Right forelimb (tissue), 1 donor: ENCODE measurements at regions not wholly inside any gene's neighbourhood (a gene's known extent, or its start where the extent isn't known, plus 50 kb on each side); places are given as distances from the start of the nearest gene placed in this dataset.
"Not testable (repeated sequence)": the region's sequence is repeated elsewhere in the genome, so short reads cannot be mapped to it uniquely, and the experiment has no call there.

ENCODE experiments used
- DNase-seq: peaks from one replicate; pipeline ENCODE4 v3.0.0-alpha.2; 2018

GRCh38 chr9:42378418-42378815 lies 195.0 kb downstream of the SPATA31A6 start:
- no peak for DNase-seq

DNA sequence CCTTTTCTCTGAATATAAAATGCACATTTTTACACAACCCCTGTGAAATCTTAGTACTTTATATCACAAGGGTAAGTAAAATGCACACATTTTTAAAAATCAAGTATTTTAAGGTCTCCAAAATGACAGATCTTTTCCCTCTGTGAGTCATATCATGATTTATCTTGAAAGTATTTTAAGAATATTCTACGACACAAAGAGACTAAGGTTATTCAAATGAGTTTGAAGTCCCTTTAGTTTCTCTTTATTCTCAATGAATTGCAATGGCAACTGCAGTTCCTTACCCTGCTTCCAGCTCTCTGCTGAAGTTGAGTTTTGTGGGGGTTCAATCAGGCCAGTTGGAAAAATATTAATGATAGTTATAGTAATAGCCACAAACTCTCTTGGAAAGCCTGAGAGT lies 196.1 kb downstream of the SPATA31A6 start:
- DNase-seq, result not testable (repeated sequence)

DNA sequence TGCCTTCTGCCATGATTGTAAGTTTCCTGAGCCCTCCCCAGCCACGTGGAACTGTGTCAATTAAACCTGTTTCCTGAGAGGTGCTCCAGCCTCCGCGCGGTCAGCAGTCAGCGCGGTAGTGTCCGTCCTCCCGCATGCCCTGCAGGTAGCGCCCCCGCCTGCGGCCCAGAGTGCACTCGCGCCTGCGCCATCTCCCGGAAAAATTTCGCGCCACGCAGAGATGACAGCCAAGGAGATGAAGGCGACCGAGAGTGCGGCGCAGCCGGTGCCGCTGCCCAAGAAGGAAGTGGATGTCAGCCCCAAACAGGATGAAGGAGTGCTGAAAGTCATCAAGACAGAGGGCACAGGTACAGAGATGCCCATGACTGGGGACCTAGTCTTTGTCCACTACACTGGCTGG lies 201.1 kb downstream of the SPATA31A6 start:
- not testable (repeated sequence) for DNase-seq

DNA sequence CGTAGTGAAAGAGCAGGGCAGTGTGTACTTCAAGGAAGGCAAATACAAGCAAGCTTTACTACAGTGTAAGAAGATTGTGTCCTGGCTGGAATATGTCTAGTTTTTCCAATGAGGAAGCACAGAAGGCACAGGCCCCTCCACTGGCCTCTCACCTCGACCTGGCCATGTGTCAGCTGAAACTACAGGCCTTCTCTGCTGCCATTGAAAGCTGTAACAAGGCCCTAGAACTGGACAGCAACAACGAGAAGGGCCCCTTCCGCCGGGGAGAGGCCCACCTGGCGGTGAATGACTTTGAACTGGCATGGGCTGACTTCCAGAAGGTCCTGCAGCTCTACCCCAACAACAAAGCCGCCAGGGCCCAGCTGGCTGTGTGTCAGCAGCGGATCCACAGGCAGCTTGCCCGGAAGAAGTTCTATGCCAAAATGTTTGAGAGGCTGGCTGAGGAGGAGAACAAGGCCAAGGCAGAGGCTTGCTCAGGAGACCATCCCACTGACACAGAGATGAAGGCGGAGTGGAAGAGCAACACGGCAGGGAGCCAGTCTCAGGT lies 202.2 kb downstream of the SPATA31A6 start:
- not testable (repeated sequence) for DNase-seq

- no peak for DNase-seq
Observed at GRCh38 chr9:42386477-42386876, 203.0 kb downstream of the SPATA31A6 start.

DNA sequence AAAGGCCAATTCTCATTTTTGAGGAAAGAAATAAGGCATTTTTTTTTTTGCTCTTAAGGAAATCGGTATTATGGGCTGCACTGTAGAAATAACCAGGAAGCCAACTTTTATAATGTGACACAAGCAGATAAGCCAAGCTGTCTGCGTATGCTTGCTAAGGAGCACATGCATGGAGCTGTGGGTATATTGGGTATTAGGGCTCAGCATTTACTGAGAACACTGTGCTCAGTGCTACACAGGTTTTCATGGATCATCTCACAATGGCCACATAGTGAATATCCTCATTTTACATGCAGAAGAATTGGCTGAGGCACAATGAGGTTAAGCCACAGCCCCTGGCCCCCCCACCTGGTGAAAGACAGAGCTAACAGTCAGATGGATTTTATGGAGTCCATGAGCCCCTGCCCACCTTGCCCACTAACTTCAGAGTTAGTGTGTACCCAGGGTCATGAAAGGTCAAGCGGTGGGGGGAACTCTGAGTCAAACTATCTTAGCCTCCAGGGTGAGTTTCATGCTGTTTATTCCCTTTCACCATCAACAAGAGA lies 204.8 kb downstream of the SPATA31A6 start:
- DNase-seq, result no peak

DNA sequence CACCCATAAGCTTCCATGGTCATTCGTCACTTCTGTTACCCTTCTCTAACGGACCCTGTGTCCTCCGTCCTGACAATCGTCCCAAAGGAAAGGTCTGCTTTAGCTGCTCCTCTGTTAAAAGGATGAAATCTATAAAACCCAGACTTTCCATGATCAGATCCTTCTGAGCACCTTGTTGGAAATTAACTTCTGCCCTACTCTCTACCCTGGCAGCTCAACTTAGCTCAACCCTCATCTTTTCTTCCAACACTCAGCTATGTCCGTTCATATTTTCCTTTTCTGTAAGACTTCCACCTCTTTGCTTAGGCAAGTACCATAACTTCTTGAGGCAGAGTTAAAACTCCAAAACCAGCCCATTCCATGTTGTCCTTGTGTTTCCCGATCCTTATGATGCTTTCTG lies 205.4 kb downstream of the SPATA31A6 start:
- no peak for DNase-seq

- DNase-seq, result not testable (repeated sequence)
Observed at GRCh38 chr9:42392773-42393455, 209.5 kb downstream of the SPATA31A6 start.

DNA sequence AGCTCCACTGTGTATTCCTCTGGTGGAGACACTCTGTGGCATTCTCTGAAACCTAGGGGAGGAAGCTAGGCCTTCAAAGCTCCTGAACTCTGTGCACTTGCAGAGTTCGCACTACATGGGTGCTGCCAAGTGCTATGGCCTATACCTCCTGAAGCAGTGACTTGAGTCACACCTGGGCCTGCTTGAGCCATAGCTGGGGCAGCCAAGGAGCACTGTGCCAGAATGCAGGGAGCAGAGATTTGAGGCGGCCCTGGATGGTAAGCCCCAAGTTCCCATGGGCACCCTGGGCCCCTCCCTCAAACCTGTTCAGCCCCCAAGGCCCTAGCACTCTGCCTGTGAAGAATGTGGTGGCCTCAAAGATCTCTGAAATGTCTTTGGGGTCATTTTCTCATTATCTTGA lies 212.9 kb downstream of the SPATA31A6 start:
- no peak for DNase-seq

GRCh38 chr9:42397336-42397735 lies 213.9 kb downstream of the SPATA31A6 start:
- not testable (repeated sequence) for DNase-seq

GRCh38 chr9:42402919-42403318 lies 219.5 kb downstream of the SPATA31A6 start:
- DNase-seq, result not testable (repeated sequence)

DNA sequence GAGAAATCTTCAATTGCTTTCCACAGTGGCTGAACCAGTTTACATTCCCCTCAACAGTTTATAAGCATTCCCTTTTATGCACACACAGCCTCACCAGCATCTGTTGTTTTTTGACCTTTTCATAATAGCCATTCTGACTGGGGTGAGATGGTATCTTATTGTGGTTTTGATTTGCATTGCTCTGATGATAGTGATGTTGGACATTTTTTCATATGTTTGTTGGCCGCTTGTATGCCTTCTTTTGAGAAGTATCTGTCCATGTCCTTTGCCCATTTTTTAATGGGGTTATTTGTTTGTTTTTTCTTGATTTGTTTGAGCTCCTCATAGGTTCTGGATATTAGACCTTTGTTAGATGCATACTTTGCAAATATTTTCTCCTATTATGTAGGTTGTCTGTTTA lies 226.1 kb downstream of the SPATA31A6 start:
- not testable (repeated sequence) for DNase-seq

DNA sequence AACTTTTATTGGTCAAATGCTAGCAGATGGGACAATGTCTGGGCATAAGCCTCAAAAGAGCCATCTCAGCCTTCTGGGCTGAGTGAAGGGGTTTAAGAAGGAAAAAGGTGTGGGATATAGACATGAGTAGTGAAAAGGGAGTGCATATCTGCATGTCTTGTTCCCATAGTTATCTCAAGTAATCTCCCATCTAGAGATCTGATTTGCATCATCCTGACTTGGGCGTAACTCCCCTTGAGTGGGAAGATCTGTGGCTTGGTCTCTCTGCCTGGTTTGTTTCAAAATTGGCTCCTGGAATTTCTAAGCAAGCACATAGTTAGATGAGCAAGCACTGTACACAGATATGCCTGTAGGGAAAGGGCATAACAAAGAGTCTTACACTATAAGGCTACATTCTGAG lies 228.9 kb downstream of the SPATA31A6 start:
- DNase-seq, result not testable (repeated sequence)

- DNase-seq, result not testable (repeated sequence)
Observed at GRCh38 chr9:42414865-42415264, 231.4 kb downstream of the SPATA31A6 start.

- not testable (repeated sequence) for DNase-seq
Observed at GRCh38 chr9:42419652-42420051, 236.2 kb downstream of the SPATA31A6 start.

DNA sequence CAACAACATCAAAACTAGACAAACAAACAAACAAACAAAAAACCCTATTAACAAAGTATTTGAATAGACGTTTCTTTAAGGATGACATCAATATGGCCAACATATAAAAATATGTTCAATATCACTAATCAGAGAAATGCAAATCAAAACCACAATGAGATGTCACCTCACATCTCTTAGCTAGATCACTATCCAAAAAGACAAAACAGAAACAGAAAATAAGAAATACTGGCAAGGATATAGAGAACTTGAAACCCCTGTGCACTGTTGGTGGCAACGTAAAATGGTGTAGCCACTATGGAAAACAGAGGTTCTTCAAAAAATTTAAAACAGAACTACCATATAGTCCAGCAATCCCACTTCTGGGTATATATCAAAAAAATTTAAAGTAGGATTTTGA lies 236.9 kb downstream of the SPATA31A6 start:
- not testable (repeated sequence) for DNase-seq

DNA sequence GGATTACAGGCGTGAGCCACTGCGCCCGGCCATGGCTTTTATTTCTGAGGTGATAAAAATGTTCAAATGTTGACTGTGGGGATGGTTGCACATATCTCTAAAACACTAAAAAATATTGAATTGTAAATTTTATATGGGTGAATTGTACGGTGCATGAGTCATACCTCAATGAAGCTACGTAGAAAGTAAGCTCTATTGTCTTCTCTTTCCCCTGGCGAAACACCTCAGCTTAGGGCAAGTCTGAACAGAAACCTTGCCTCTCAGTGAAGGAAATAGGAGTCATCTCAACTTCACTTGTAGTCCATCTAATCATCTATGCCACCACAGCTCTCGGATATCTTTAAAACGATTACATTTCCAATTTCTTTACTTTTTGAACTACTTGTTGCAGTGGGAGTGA lies 238.2 kb downstream of the SPATA31A6 start:
- DNase-seq, result not testable (repeated sequence)

- DNase-seq, result not testable (repeated sequence)
Observed at GRCh38 chr9:42430674-42431615, 247.5 kb downstream of the SPATA31A6 start.

DNA sequence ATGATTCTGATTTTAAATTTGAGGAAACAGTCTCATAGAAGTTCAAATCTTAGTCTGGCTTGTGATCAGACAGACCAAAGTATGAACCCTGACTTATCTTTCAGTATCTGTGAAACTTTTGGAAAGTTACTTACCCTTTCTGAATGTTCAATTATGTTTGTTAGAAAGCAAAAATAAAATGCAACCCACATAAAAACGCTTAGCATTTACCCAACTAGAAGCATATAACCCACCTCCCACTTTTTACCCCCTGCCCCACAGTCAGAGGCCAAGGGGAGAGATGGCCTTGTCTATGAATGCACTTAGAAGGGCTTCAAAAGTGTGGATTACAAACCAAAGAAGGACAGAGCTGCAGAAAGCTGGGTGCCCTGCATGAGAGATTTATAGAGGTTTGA lies 248.2 kb downstream of the SPATA31A6 start:
- not testable (repeated sequence) for DNase-seq

- DNase-seq, result not testable (repeated sequence)
Observed at GRCh38 chr9:42434844-42435714, 251.6 kb downstream of the SPATA31A6 start.

- DNase-seq, result not testable (repeated sequence)
Observed at GRCh38 chr9:42435715-42436342, 252.4 kb downstream of the SPATA31A6 start.
